Mucosa of descending colon (tissue), 3 donors: ENCODE measurements at regions not wholly inside any gene's neighbourhood (a gene's known extent, or its start where the extent isn't known, plus 50 kb on each side); places are given as distances from the start of the nearest gene placed in this dataset.
"Not testable (repeated sequence)": the region's sequence is repeated elsewhere in the genome, so short reads cannot be mapped to it uniquely, and the experiment has no call there.

Experiments used
- ATAC-seq: fragments of 200-7000 bp; cut with Tn5 transposase; one replicate; pipeline ENCODE4 v1.9.1; 2020; ENCODE audit warnings: mild to moderate bottlenecking, moderate library complexity
- DNase-seq, 3 donors: peaks; one replicate each; pipeline ENCODE4 v3.0.0-alpha.2; 2020
- H3K36me3 ChIP-seq: fragments of 200-600 bp; one replicate; pipeline ENCODE4 v1.8.0; 2021; ENCODE audit warnings: low read depth, mild to moderate bottlenecking
- H3K4me1 ChIP-seq: fragments of 200-600 bp; one replicate; pipeline ENCODE4 v1.8.0; 2021; ENCODE audit warnings: low read depth, mild to moderate bottlenecking
- H3K4me3 ChIP-seq: fragments of 200-600 bp; one replicate; pipeline ENCODE4 v1.8.0; 2021; ENCODE audit warnings: mild to moderate bottlenecking
- H3K9me3 ChIP-seq: fragments of 200-600 bp; one replicate; pipeline ENCODE4 v1.8.0; 2021; ENCODE audit warnings: mild to moderate bottlenecking
- CTCF ChIP-seq: fragments of 200-600 bp; IDR thresholded peaks from one replicate; pipeline ENCODE4 v1.8.0; 2022; ENCODE audit warnings: antibody characterized with exemption, mild to moderate bottlenecking
- intact Hi-C, 2 donors: fragments of 100-400 bp; cut with DNase I in 1 of 2; cut with micrococcal nuclease in 1 of 2; formaldehyde crosslinking; loops; one replicate each; pipeline versions ENCODE4 v1.11.0 to v1.11.1; 2022; cut with DNase I, micrococcal nuclease
- donor health status: DM: no; HTN: no; CAD: no; lungs with moderate emphysema.
- donor health status: DM: no; HTN: no; CAD: no.
- donor health status: DM: no; HTN: yes; CAD: no.

GRCh38 chr12:131242741-131243496, 289.2 kb downstream of the ADGRD1 start:
- no peak for TF ChIP-seq CTCF
- Histone ChIP-seq H3K9me3 (no peaks in the 10 kb centered on the region), H3K4me1 (no peaks in the 10 kb centered on the region), H3K36me3 (no peaks in the 10 kb centered on the region), H3K4me3 (no peak overlapping the region)
- intact Hi-C loops = no loop called here
- DNase-seq (no peak), ATAC-seq (peak; percentile 31)

GRCh38 chr12:131244157-131244688, 290.5 kb downstream of the ADGRD1 start:
- intact Hi-C loops, H3K4me3 ChIP-seq, ATAC-seq, H3K4me1 ChIP-seq, DNase-seq, H3K9me3 ChIP-seq, H3K36me3 ChIP-seq: not testable (repeated sequence)

- ATAC-seq, intact Hi-C loops: not testable (repeated sequence)
Measured at GRCh38 chr12:131245161-131245560, 291.5 kb downstream of the ADGRD1 start.

GRCh38 chr12:131245564-131246355, 292.1 kb downstream of the ADGRD1 start:
- no peaks in the 10 kb centered on the region for H3K4me1 ChIP-seq
- intact Hi-C loops = no loop called here
- DNase-seq = no peak

More at GRCh38 chr12:131245161-131245560, 291.5 kb downstream of the ADGRD1 start:
- DNase-seq, H3K4me3 ChIP-seq, H3K9me3 ChIP-seq, H3K4me1 ChIP-seq, H3K36me3 ChIP-seq: not testable (repeated sequence)

GRCh38 chr12:131247026-131247725, 293.5 kb downstream of the ADGRD1 start:
- H3K9me3 ChIP-seq, ATAC-seq, H3K4me1 ChIP-seq: not testable (repeated sequence)

More at GRCh38 chr12:131245564-131246355, 292.1 kb downstream of the ADGRD1 start:
- ATAC-seq = no peak
- Histone ChIP-seq H3K36me3 (no peaks in the 10 kb centered on the region), H3K4me3 (no peak overlapping the region), H3K9me3 (no peaks in the 10 kb centered on the region)
- TF ChIP-seq CTCF = no peak

GRCh38 chr12:131247875-131248274, 294.2 kb downstream of the ADGRD1 start:
- ATAC-seq, H3K36me3 ChIP-seq, H3K9me3 ChIP-seq, DNase-seq, H3K4me1 ChIP-seq, intact Hi-C loops, H3K4me3 ChIP-seq: not testable (repeated sequence)

More at GRCh38 chr12:131247026-131247725, 293.5 kb downstream of the ADGRD1 start:
- DNase-seq, H3K36me3 ChIP-seq, H3K4me3 ChIP-seq, intact Hi-C loops: not testable (repeated sequence)

- DNase-seq (no peak), ATAC-seq (no peak)
- intact Hi-C loops = no loop called here
- H3K4me1 ChIP-seq = no peaks in the 10 kb centered on the region
- H3K36me3 ChIP-seq = no peaks in the 10 kb centered on the region
- TF ChIP-seq CTCF = no peak
- H3K9me3 ChIP-seq = no peaks in the 10 kb centered on the region
- H3K4me3 ChIP-seq = no peak overlapping the region
Measured at GRCh38 chr12:131249246-131250027, 295.7 kb downstream of the ADGRD1 start.
